GM20000 (cell line): ENCODE measurements at regions not wholly inside any gene's neighbourhood (a gene's known extent, or its start where the extent isn't known, plus 50 kb on each side); places are given as distances from the start of the nearest gene placed in this dataset.
"Not testable (repeated sequence)": the region's sequence is repeated elsewhere in the genome, so short reads cannot be mapped to it uniquely, and the experiment has no call there.

Experiments used
- DNase-seq: peaks from one replicate; pipeline ENCODE4 v3.0.0; 2012; ENCODE audit warnings: low spot score
- TF ChIP-seq, protein P1 (sequence below): IDR thresholded peaks from 2 replicates; pipeline ENCODE4 v1.5.1; 2012; ENCODE audit warnings: mild to moderate bottlenecking, control low read depth; ENCODE audit errors: extremely low read depth, missing control alignments

DNA sequence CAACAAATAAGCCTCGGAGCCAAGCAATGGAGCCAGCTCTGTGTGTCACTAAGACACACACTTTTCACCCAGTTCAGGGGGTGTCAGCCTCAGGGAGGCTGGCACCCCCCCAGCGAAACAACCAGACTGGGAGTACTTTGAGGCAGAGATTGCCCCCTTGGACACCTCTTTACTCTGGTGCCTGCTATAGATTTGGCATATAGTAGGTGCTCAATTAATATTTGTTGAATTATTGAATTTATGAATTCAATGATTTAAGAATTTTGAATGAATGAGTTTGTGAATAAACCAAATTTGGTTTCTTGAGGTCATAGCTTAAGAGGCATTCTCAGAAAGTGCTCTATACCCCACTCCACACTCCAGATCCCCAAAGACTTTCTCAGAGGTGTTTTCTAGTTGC lies 70.3 kb downstream of the OLIG1 start:
- TF ChIP-seq, protein P1, sequence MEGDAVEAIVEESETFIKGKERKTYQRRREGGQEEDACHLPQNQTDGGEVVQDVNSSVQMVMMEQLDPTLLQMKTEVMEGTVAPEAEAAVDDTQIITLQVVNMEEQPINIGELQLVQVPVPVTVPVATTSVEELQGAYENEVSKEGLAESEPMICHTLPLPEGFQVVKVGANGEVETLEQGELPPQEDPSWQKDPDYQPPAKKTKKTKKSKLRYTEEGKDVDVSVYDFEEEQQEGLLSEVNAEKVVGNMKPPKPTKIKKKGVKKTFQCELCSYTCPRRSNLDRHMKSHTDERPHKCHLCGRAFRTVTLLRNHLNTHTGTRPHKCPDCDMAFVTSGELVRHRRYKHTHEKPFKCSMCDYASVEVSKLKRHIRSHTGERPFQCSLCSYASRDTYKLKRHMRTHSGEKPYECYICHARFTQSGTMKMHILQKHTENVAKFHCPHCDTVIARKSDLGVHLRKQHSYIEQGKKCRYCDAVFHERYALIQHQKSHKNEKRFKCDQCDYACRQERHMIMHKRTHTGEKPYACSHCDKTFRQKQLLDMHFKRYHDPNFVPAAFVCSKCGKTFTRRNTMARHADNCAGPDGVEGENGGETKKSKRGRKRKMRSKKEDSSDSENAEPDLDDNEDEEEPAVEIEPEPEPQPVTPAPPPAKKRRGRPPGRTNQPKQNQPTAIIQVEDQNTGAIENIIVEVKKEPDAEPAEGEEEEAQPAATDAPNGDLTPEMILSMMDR: no peak

DNA sequence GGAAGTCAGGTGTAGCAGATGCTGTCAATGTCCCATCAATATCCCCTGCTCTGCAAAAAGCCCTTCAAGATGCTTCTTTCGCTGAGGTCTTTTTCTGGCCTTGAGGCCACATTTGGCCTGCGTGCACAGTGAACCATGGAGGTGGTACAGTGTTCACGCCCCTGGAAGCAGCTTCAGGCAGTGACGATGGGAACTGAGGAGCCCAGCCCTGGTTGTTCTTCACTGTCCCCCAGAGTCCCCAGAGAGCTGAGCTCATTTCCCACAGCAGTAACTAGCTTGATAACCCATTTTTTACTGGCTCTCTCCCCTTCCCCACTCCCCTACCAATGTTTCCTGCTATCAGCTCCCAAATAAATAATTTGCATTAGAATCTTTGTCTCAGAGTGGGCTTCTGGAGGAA lies 76.5 kb downstream of the OLIG1 start:
- TF ChIP-seq, protein P1: no peak
- no peak for DNase-seq

More for the DNA sequence above, 70.3 kb downstream of the OLIG1 start:
- DNase-seq: no peak

GRCh38 chr21:33149181-33149580 lies 79.2 kb downstream of the OLIG1 start:
- no peak for DNase-seq
- TF ChIP-seq, protein P1: no peak

DNA sequence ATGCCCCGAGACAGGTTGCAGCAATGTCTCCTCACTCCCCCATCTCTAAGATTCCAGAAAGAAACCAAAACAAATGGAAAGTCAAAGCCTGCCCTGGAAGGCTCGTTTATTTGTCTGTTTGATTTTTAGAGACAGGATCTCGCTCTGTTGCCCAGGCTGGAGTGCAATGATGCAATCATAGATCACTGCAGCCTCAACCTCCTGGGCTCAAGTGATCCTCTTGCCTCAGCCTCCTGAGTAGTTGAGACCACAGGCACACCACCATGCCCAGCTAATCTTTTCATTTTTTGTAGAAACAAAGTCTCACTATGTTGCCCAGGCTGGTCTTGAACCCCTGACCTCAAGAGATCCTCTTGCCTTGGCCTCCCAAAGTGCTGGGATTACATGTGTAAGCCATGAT lies 78.8 kb upstream of the IFNAR2 start:
- not testable (repeated sequence) for DNase-seq

- no peak for DNase-seq
- TF ChIP-seq, protein P1: no peak
These were observed 77.6 kb upstream of the IFNAR2 start for GRCh38 chr21:33151941-33152731.

- TF ChIP-seq, protein P1: no peak
- DNase-seq: no peak
These were observed 77.0 kb upstream of the IFNAR2 start for GRCh38 chr21:33152732-33153130.

- no peak for DNase-seq
- TF ChIP-seq, protein P1: no peak
These were observed 74.7 kb upstream of the IFNAR2 start for GRCh38 chr21:33155005-33155404.

GRCh38 chr21:33155422-33155821 lies 74.3 kb upstream of the IFNAR2 start:
- TF ChIP-seq, protein P1: no peak
- DNase-seq: no peak
